HG02973 (cell line): ENCODE measurements at regions not wholly inside any gene's neighbourhood (a gene's known extent, or its start where the extent isn't known, plus 50 kb on each side); places are given as distances from the start of the nearest gene placed in this dataset.

Source experiments
- ATAC-seq: cut with Tn5 transposase; IDR thresholded peaks from one replicate; pipeline ENCODE4 v1.9.1; 2021; ENCODE audit warnings: moderate library complexity; ENCODE audit not compliant: unreplicated experiment

DNA sequence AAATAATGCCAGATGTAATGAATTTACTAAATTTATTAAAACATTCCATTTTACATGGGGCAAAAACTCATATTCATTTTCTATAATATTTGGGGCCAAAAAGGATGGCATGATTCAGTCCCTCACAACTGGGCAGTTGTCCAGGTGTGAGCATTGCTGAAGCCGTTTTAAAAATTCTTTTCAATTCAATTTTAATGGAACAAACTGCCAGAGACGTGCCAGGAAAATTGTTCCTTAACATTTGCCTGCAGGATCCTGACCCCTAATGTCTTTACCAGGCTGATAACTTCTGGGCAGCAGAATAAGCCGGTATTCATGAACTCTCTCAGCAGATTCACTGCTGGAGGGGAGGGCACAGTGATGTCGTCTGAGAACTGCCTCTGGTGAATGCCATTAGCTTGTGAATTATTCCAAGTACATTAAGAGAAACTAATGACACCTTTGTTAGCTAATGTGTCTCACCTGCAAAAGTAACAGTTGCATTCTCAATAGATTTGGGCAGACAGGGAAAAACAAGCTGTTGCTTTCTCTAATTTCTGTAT, 1445.1 kb upstream of the TENM3 start:
- ATAC-seq: no peak

DNA sequence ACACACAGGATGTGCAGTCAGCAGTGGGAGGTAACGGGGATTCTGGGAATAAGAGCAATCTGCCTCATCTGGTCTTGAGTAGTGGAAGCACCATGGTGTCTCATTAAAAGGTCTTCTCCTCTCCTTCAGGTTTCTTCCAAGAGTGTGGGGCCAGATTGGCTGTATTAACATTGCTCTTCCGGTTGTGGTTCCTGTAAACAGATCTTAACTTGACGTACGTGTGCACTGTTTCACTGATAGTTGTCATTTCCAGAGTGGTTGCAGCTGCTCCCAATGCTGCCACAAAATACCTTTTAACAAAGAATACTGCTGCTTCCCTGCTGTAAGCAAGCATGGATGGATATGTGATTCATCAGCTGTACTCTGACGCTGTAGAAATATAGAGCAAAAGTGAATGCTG, 1443.4 kb upstream of the TENM3 start:
- ATAC-seq: no peak

DNA sequence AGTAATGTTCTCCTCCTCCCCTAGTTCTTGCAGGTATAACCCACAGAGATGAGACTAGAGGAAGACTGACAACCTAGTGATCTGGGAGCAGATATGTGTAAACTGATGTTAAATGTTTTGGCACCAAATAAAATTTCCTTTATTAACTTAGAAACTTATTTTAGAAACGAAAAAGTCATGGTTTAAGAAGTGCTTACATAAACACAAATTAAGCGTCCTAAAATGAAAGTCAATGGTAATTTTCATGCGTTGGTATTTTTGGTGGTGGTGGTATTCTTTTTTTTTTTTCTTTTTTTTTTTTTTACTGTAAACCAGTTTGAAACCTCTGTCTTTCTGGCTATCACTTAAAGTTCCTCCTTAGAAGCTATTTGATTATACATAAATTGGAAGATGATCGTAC, 1438.1 kb upstream of the TENM3 start:
- no peak for ATAC-seq

DNA sequence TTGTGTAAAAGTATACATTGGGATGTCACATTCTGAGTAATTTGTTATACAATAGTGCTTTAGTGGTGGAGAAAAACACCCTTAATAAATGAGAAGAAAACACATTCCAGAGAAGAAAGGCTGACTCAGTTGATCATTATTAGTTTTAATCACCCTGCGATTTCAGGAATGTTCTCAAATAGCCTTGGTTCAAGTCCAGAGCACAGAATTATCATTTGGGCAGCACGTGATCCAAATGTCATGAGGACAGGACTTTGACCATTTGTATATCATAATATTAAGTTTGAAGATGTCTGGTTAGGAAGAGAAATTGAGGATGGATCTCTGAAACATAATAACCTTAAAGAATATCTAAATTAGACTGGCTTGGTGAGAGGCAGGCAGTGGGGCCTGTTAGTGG, 1434.3 kb upstream of the TENM3 start:
- ATAC-seq: no peak

DNA sequence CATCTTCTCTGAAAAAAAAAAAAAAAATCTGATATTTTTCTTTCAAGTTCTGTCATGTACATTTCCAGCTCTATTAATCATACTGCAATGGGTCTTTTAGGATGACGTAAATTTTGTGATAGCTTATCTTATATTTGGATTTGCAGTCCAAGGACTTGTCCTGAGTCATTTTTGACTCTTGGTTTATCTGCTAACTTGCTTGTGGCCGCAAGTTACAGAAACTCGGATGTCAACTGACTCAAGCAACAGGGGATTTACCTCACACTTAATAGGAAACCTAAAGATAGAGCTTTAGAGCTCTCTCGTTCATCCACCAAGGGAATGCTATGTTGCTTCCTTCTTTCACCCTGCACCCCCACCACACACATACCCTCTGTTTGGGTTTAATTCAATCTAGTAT, 1433.8 kb upstream of the TENM3 start:
- no peak for ATAC-seq

DNA sequence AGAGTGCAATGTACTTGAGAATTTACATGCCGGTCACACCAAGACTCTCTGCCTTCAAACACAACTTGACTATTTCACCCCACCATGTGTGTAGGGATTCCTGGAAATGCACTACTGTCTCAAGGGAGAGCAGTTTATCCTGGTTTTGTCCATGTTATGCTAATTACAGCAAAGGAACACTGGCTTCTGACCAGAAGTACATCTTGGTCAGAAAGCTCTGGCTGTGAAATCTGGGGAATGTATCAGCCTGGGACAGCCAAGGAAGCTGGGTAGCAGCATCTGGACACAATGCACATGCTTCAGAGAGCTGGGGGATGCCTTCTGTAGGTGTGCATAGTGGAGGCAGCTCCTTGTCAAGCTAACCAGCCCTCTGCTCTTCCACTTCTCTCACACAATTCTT, 1432.6 kb upstream of the TENM3 start:
- no peak for ATAC-seq

DNA sequence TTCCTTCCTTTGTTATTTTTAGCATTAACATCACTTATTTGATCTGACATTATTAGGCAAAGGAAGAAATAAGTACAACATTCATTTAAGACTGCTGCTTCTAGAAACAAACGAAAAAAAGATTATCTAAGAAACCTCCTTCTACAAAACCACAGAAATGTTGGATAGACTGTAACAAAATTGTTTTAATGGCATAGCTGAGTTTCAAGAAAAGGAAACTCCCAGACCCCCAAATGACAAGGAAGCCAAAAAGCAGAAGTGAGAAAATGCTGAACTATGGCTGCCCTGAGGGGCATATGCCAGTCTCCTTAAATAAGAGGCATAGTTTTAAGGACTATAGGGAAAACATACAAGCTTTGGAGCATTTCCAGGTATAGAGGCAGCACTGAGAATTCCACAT, 1431.6 kb upstream of the TENM3 start:
- ATAC-seq: no peak

DNA sequence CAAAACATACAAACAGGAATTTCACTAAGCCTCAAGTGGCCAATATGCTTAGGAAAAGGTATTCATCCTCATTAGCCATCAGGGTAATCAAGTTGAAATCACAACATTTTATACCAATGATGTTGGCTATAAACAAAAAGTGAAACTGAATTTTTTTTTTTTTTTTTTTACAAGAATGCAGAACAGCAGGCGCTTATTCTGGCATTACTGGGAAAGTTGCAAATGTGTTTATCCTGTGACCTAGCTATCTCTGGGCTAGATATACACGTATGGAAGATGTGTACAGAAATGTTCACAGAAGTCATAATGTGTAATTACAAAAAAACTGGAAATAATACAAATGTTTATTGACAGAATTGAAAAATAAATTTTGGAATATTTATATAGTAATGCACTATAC, 1430.4 kb upstream of the TENM3 start:
- ATAC-seq: no peak

DNA sequence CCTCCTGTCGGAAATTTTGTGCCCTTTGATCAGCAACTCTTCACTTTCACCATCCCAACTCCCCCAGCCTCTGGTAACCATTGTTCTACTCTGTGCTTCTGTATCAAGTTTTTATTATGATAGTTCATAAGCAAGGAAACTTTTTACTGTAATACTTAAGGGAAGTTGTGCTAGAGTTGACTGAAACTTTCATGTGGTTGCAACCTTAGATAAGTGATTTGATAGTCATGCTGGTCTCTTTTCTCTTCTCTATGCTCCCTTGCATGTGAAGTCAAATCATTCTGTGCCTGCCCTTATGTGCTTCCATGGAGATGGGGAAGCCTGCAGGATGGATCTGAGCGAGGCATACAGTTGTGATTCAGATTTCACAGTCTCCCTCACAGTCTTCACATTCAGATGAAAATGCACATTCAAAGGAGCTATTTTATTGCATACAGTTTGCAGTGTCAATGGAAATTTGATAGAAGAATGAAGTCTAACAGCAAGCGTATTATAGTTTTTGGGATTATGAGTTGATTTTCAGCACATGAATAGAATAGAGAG, 1428.3 kb upstream of the TENM3 start:
- ATAC-seq: no peak

DNA sequence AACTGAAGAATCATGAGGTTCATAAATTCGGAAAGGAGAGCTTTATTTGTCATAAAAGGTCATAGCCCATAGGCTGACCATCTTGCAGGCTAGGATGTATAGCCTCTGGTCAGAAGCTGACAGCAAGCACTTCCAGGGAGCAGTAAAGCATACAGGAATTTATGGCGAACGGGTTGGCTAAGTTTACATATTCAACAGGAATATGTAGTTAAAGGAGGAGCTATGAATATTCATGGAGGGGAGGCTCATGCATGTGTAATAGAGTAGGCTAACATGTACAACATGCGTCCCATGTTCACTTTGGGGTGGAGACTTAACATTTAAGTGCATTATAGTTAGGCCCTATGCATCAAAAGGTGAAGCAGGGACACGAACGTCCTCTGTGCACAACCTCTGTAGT, 1425.7 kb upstream of the TENM3 start:
- ATAC-seq: no peak

DNA sequence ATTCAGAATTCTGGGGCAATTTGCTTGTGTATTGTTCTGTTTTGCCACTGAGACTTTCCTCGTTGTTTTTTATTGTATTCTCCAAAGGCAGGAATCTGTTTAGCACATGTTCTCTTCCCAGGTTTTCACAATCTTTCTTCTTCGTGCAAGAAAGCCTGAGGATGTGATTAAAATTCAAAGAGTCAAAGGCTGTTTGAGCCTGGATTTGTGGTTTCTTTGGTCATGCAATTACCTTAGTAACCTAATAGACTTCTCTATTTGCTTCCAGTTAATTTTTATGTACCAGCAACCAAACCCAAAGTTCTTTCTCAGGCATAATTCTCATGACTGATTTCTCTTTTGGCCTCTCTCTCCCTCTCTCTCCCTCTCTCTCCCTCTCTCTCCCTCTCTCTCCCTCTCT, 1420.1 kb upstream of the TENM3 start:
- ATAC-seq: no peak

DNA sequence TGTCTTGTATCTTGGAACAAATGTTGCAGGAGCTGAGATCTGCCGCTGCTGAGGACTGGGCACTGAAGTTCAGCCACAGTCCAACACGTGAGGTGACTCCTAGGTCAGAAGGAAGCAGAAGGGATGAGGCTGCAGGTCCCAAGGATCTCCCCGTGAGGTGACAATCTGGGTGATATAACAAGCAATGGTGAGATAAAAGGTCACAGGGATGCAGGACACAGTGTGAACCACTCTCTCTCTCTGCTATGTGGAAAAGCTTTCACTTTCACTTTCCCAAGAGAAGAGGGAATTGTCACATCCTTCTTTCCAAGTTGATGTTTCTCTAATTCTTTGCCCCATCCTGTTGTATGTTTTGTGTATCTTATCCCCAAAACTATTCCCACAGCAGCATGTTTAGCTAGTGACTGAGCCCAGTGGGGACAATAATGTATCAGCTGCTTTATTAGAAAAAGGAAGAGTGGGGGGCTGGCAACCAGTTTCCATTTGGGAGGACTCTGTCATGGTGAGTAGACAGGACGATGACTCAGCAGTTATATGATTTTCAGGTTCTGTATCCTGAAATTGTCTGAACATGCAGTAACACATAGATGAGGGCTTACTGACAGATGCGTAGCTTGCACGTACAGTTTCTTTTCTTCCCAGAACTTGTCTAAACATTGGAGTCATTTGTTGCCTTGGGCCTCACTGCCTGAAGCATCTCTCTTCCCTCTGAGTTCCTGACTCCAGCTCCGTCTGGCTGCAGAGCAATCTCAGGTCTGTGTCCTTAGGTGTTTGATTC, 1415.8 kb upstream of the TENM3 start:
- ATAC-seq: no peak

DNA sequence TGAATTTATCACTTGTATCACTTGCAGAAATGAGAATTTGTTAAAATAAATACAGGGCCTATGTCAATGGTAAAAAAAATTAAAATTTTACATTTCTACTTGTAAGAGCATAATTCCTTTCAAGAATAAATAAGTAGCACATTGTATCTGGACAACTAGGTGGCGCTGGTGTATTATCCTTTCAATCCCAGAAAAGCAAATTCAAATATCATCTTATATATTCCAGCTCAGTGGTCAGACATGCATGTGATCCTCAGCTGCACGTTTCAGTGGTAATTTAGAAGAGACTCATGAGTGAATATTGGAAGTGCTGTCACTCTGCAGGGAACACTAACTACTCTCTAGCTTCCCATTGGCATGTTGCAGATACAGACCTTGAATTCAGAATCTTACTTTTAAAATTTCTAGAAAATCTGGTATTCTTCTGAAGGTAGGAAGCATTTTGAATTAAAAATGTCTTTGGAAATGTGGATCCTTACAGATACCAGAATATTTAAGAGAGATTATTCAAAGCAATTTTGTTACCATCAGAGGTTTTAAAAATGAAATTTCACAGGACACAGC, 1414.7 kb upstream of the TENM3 start:
- ATAC-seq: no peak

DNA sequence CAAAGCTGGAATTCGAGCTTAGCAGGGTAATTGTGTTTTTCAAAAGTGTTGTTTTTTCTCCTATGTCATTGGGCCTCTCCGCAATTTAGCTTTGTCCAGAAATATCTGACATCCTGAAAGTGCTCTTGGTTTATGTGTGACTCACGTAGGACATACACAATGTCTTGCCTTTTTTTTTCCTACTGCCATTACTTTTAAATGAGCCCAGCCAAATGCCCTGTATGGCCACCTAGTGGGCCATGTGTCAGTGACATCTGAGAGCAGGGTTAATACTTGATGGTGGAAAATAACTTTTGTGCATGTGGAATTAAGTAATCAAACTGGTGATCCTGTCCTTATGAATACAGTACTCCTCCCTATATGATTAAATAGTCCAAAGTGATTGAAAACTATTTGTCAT, 1411.1 kb upstream of the TENM3 start:
- no peak for ATAC-seq

DNA sequence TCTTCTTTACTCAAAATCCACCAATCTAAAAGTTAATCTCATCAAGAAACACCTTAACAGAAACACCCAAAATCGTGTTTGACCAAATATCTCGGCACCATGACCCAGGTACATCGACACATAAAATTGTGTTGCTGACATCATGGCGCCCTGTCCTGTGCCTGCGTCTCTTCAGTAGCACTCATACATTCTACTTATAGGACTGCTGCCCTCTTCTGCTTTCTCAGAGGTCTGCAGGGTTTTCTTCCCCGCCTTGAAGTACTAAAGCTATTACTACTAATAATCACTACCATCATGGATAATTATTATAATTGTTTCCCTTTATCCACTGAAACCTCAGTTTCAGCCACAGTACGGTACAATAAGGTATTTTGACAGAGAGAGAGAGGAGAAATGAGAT, 1403.1 kb upstream of the TENM3 start:
- ATAC-seq: no peak

DNA sequence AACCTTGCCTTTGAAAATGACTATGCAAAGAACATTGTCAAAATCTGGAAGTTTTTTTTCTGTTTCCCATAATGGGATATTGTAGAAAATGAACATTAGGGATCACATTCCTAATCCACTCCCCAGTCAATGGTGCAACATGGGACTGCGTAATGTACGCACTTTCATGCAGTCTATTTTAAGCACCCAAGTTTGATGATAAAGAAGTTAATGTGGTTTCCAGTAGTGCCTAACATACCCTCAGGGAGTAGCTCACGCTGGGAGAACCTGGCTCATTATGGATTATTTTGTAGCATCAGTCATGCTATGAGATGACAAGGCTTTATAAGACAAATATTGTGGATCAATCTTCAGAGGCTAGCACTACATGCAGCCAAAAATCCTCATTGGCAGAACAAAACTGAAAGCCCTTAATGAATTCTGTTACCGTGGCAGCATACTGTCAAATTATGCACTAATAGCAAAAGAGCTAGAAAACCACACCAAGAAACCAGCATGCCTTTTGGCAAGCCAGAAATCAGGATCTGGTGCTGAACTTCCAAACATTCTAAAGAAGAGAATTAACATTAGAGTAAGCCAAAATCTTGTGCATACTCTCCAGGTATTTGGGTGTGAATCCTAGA, 1392.8 kb upstream of the TENM3 start:
- no peak for ATAC-seq

DNA sequence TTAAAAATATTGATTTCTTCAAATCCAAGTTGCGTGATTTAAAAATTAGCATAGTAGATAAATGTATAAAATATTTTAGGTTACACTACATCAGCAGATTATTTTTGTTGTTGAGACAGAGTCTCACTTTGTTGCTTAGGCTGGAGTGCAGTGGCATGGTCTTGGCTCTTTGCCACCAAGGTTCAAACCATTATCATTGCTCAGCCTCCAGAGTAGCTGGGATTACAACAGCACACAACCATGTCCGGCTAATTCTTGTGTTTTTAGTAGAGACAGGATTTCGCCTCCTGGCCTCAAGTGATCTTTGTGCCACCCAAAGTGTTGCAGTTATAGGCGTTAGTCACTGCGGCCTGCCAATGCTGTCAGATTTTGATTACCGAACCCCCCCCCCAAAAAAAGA, 1390.5 kb upstream of the TENM3 start:
- ATAC-seq: no peak

DNA sequence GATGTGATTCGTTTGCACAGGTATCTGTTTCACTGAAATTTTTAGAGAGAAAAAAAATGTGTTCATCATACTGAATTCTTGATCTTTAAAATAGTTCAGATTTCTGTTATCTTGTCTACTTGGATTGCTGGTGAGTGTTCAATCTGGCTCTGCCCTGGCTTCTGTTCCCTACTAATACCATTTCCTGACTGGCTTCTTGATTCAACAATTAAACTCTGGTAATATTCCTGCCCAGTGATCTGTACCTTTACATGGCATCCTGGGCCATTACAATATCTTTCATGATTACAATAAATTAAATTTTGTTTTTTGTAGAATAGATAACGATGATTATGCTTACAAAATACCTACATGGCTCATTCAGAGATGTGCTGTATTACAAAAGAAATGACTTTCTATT, 1388.0 kb upstream of the TENM3 start:
- ATAC-seq: no peak

DNA sequence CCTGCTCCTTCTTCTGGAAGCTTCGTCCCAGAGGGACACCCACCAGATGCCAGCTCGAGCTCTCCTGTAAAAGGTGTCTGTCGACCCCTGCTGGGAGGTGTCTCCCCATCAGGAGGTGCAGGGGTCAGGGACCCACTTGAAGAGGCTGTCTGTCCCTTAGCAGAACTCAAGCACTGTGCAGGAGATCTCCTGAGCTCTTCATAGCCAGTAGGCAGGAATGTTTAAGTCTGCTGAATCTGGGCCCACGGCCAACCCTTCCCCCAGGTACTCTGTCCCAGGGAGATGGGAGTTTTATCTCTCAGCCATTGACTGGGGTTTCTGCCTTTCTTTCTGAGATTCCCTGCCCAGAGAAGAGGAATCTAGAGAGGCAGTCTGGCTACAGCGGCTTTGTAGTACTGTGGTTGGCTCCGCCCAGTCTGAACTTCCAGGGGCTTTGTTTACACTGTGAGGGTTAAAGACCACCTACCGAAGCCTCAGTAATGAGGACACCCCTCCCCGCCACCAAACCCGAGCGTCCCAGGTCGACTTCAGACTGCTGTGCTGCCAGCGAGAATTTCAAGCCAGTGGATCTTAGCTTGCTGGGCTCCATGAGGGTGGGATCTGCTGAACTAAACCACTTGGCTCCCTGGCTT, 1383.0 kb upstream of the TENM3 start:
- ATAC-seq: no peak

DNA sequence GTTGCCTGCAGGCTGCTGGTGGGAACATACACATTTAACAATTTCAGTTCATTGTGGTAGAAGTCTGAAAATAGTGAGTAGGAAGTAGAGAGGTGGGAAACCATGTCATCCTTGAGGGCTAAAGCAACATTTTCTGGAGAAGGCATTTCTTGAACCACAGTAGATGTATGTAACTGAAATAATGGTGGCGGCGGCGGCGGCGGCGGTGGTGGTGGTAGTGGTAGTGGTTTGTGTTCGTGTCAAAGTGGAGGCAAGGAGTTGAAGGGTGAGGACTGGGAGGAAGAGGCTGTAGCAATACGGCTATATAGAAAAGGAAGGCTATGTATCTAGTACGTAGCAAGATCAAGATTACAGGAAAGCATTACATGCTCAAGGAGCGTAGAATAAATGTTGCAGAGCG, 1381.6 kb upstream of the TENM3 start:
- ATAC-seq: no peak

DNA sequence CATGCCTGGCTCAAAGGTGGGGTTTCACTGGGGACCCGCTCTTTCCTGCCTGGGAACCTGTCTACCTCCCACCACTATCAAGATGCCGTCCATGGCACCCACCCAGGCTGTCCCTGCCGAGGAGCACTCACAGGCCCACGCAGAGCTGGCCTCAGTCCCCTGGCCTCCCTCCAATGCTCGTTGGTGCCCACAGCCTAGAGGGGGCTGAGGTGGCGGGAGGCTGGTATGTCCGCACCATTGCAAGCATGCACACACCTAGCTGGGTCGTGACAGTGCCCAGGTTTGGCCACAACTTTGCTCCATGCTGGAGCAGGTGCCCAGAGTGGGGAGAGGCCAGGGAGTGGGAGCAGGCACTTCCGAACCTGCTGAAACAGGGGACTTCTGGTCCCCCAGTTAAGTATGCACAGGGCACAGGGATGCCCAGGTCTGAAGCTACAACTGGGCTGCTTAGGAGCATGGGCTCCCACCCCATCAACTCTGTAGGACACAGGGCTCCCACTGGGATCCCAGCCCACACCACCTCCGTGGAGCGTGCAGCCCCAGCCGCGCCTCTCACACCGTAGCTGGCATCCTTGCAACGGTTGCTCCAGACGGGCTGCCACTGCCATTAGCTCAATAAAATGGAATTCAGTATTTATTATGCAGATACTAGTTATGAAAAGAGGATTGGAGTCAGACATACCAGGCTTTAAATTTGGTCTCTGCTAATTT, 1376.1 kb upstream of the TENM3 start:
- no peak for ATAC-seq
